Mesenchymal stem cell (in vitro differentiated cells and primary cell): ENCODE measurements at regions not wholly inside any gene's neighbourhood (a gene's known extent, or its start where the extent isn't known, plus 50 kb on each side); places are given as distances from the start of the nearest gene placed in this dataset.

Source experiments
- DNase-seq: peaks from one replicate; pipeline ENCODE4 v3.0.0-alpha.2; 2013
- H2AFZ ChIP-seq: one replicate; pipeline ENCODE4 v1.6.1; 2013; ENCODE audit warnings: low read depth, mild to moderate bottlenecking, control low read depth, inconsistent platforms, low read length, moderate library complexity
- H2AK5ac ChIP-seq: 2 replicates; pipeline ENCODE4 v1.6.1; 2013; ENCODE audit warnings: low read length, moderate library complexity, mild to moderate bottlenecking, inconsistent platforms; ENCODE audit not compliant: severe bottlenecking
- H2BK120ac ChIP-seq: one replicate; pipeline ENCODE4 v1.6.1; 2013; ENCODE audit warnings: low read depth, mild to moderate bottlenecking, inconsistent platforms, low read length, moderate library complexity
- H2BK12ac ChIP-seq, 2 experiments: one replicate each; pipeline ENCODE4 v1.6.1; 2013; ENCODE audit warnings: inconsistent platforms in 2 of 2, low read length in 2 of 2, mild to moderate bottlenecking in 2 of 2, moderate library complexity in 2 of 2, control low read depth in 1 of 2
- H2BK15ac ChIP-seq: one replicate; pipeline ENCODE4 v1.6.1; 2013; ENCODE audit warnings: mild to moderate bottlenecking, low read depth, inconsistent platforms; ENCODE audit not compliant: poor library complexity, severe bottlenecking
- H2BK5ac ChIP-seq: 2 replicates; pipeline ENCODE4 v1.6.1; 2013; ENCODE audit warnings: low read depth, mild to moderate bottlenecking, low read length, control low read depth, inconsistent platforms; ENCODE audit not compliant: poor library complexity, severe bottlenecking
- H3K14ac ChIP-seq, 2 experiments: one replicate each; pipeline ENCODE4 v1.6.1; 2013; ENCODE audit warnings: inconsistent platforms in 2 of 2, low read length in 2 of 2, control low read depth in 1 of 2, mild to moderate bottlenecking in 1 of 2, moderate library complexity in 1 of 2
- H3K18ac ChIP-seq, 2 experiments: one replicate each; pipeline ENCODE4 v1.6.1; 2013; ENCODE audit warnings: inconsistent platforms in 2 of 2, low read length in 2 of 2, control low read depth in 1 of 2, low read depth in 1 of 2, mild to moderate bottlenecking in 1 of 2
- H3K23ac ChIP-seq, 2 experiments: one replicate each; pipeline ENCODE4 v1.6.1; 2013; ENCODE audit warnings: inconsistent platforms in 2 of 2, low read length in 2 of 2, mild to moderate bottlenecking in 2 of 2, moderate library complexity in 2 of 2, control low read depth in 1 of 2
- H3K27ac ChIP-seq: 2 replicates; pipeline ENCODE4 v1.5.1; 2013; ENCODE audit warnings: mild to moderate bottlenecking, moderate library complexity, low read length, control low read depth, inconsistent platforms; ENCODE audit not compliant: poor library complexity, severe bottlenecking
- H3K27me3 ChIP-seq, 2 experiments: 2 replicates each; pipeline versions ENCODE4 v1.6.1 to v1.7.0; 2013; ENCODE audit warnings: low read length in 2 of 2, mild to moderate bottlenecking in 2 of 2, moderate library complexity in 2 of 2, control low read depth in 1 of 2, inconsistent platforms in 1 of 2; ENCODE audit not compliant: control insufficient read depth in 1 of 2, insufficient read depth in 1 of 2
- H3K36me3 ChIP-seq, 2 experiments: 2 replicates each; pipeline versions ENCODE4 v1.6.1 to v1.7.0; 2013; ENCODE audit warnings: low read length in 2 of 2, control low read depth in 1 of 2, inconsistent platforms in 1 of 2, low read depth in 1 of 2, mild to moderate bottlenecking in 1 of 2; ENCODE audit not compliant: insufficient read depth in 2 of 2, control insufficient read depth in 1 of 2
- H3K4ac ChIP-seq, 2 experiments: one replicate each; pipeline ENCODE4 v1.6.1; 2013; ENCODE audit warnings: inconsistent platforms in 2 of 2, low read length in 2 of 2, mild to moderate bottlenecking in 2 of 2, moderate library complexity in 2 of 2, control low read depth in 1 of 2, low read depth in 1 of 2
- H3K4me1 ChIP-seq: 2 replicates; pipeline ENCODE4 v1.6.1; 2013; ENCODE audit warnings: low read depth, low read length, control low read depth; ENCODE audit not compliant: control insufficient read depth, insufficient read depth
- H3K4me2 ChIP-seq: 2 replicates; pipeline ENCODE4 v1.6.1; 2013; ENCODE audit warnings: low read length, mild to moderate bottlenecking, inconsistent platforms; ENCODE audit not compliant: poor library complexity, severe bottlenecking
- H3K4me3 ChIP-seq, 2 experiments: 2 replicates each; pipeline versions ENCODE4 v1.5.1 to v1.7.0; 2013; ENCODE audit warnings: low read length in 2 of 2, mild to moderate bottlenecking in 2 of 2, control low read depth in 1 of 2, low read depth in 1 of 2; ENCODE audit not compliant: insufficient read depth in 1 of 2
- H3K79me1 ChIP-seq: replicated peaks from 2 replicates; pipeline ENCODE4 v1.6.1; 2013; ENCODE audit warnings: mild to moderate bottlenecking, control low read depth, low read length, inconsistent platforms; ENCODE audit not compliant: poor library complexity, severe bottlenecking
- H3K9ac ChIP-seq: 2 replicates; pipeline ENCODE4 v1.7.0; 2013; ENCODE audit warnings: mild to moderate bottlenecking, low read length, moderate library complexity
- H3K9me3 ChIP-seq: 2 replicates; pipeline ENCODE4 v1.7.0; 2013; ENCODE audit warnings: mild to moderate bottlenecking, low read length; ENCODE audit not compliant: control insufficient read depth
- H4K8ac ChIP-seq: one replicate; pipeline ENCODE4 v1.6.1; 2013; ENCODE audit warnings: inconsistent platforms, mild to moderate bottlenecking, low read length, moderate library complexity
- H4K91ac ChIP-seq: one replicate; pipeline ENCODE4 v1.6.1; 2013; ENCODE audit warnings: mild to moderate bottlenecking, low read length, inconsistent platforms
- WGBS: methylation state at CpG from one replicate; pipeline ENCODE4 v1.1.7; 2013; ENCODE audit warnings: mixed read lengths; 5-methylcytosine and 5-hydroxymethylcytosine counted together

- no peak overlapping the region for H2BK15ac ChIP-seq
- H3K36me3 ChIP-seq = no peaks in the 10 kb centered on the region
- no peak overlapping the region for H3K4me2 ChIP-seq
- H4K8ac ChIP-seq = no peak overlapping the region
- H3K27ac ChIP-seq = no peak overlapping the region
- no peak overlapping the region for H2AFZ ChIP-seq
- no peaks in the 10 kb centered on the region for H3K27me3 ChIP-seq
- H3K9ac ChIP-seq = no peak overlapping the region
- H3K4me1 ChIP-seq = no peaks in the 10 kb centered on the region
- H3K4me3 ChIP-seq = no peak overlapping the region
- H4K91ac ChIP-seq = no peak overlapping the region
- H3K79me1 ChIP-seq = no peaks in the 10 kb centered on the region
- no peak overlapping the region for H2BK120ac ChIP-seq
- no peak overlapping the region for H3K18ac ChIP-seq
- H2BK12ac ChIP-seq = no peak overlapping the region
- WGBS = no CpG with 5 or more reads among the region's 3 CpGs
- DNase-seq = no peak
- H3K9me3 ChIP-seq = no peaks in the 10 kb centered on the region
- no peak overlapping the region for H2AK5ac ChIP-seq
- H3K4ac ChIP-seq = no peak overlapping the region
- no peak overlapping the region for H3K14ac ChIP-seq
- no peak overlapping the region for H3K23ac ChIP-seq
- no peak overlapping the region for H2BK5ac ChIP-seq
Observed at GRCh38 chr2:139686205-139686604, 906.0 kb upstream of the NXPH2 start.

- H2BK5ac ChIP-seq = no peak overlapping the region
- H2BK15ac ChIP-seq = no peak overlapping the region
- no peak overlapping the region for H3K23ac ChIP-seq
- no peak overlapping the region for H2BK12ac ChIP-seq
- 72% methylated on average over 5 of the region's 5 CpGs for WGBS
- no peaks in the 10 kb centered on the region for H3K79me1 ChIP-seq
- H3K4ac ChIP-seq = no peak overlapping the region
- H3K27ac ChIP-seq = no peak overlapping the region
- H3K27me3 ChIP-seq = no peaks in the 10 kb centered on the region
- H3K4me3 ChIP-seq = no peak overlapping the region
- DNase-seq = no peak
- no peak overlapping the region for H3K18ac ChIP-seq
- H3K14ac ChIP-seq = no peak overlapping the region
- H2BK120ac ChIP-seq = no peak overlapping the region
- no peaks in the 10 kb centered on the region for H3K9me3 ChIP-seq
- no peak overlapping the region for H2AK5ac ChIP-seq
- no peaks in the 10 kb centered on the region for H3K4me1 ChIP-seq
- H4K8ac ChIP-seq = no peak overlapping the region
- no peak overlapping the region for H2AFZ ChIP-seq
- H3K9ac ChIP-seq = no peak overlapping the region
- no peak overlapping the region for H4K91ac ChIP-seq
- no peak overlapping the region for H3K4me2 ChIP-seq
- no peaks in the 10 kb centered on the region for H3K36me3 ChIP-seq
Observed at GRCh38 chr2:139685090-139685983, 905.1 kb upstream of the NXPH2 start.

GRCh38 chr2:139684286-139684860 lies 904.2 kb upstream of the NXPH2 start:
- Histone ChIP-seq H3K27ac (no peak overlapping the region), H2BK120ac (no peak overlapping the region), H2BK12ac (no peak overlapping the region), H3K79me1 (no peaks in the 10 kb centered on the region), H3K27me3 (no peaks in the 10 kb centered on the region), H2AK5ac (no peak overlapping the region), H2BK15ac (no peak overlapping the region), H3K23ac (no peak overlapping the region), H4K8ac (no peak overlapping the region), H2AFZ (no peak overlapping the region), H3K14ac (no peak overlapping the region), H3K4me1 (no peaks in the 10 kb centered on the region), H3K9me3 (no peaks in the 10 kb centered on the region), H4K91ac (no peak overlapping the region), H3K36me3 (no peaks in the 10 kb centered on the region), H3K4me3 (no peak overlapping the region), H3K4ac (no peak overlapping the region), H3K18ac (no peak overlapping the region), H2BK5ac (no peak overlapping the region), H3K9ac (no peak overlapping the region), H3K4me2 (no peak overlapping the region)
- WGBS = 72% methylated on average over 5 of the region's 5 CpGs
- no peak for DNase-seq

- no peaks in the 10 kb centered on the region for H3K27me3 ChIP-seq
- no peak overlapping the region for H3K4ac ChIP-seq
- H3K18ac ChIP-seq = no peak overlapping the region
- no peak overlapping the region for H3K4me2 ChIP-seq
- DNase-seq = no peak
- H2BK5ac ChIP-seq = no peak overlapping the region
- H3K14ac ChIP-seq = no peak overlapping the region
- H3K79me1 ChIP-seq = no peaks in the 10 kb centered on the region
- H4K8ac ChIP-seq = no peak overlapping the region
- no peak overlapping the region for H3K23ac ChIP-seq
- H2AK5ac ChIP-seq = no peak overlapping the region
- no peak overlapping the region for H3K27ac ChIP-seq
- peaks cover 4% of the 10 kb centered on the region for H3K9me3 ChIP-seq
- H3K9ac ChIP-seq = no peak overlapping the region
- H3K36me3 ChIP-seq = no peaks in the 10 kb centered on the region
- H2BK12ac ChIP-seq = no peak overlapping the region
- no peak overlapping the region for H4K91ac ChIP-seq
- H2BK15ac ChIP-seq = no peak overlapping the region
- no peak overlapping the region for H3K4me3 ChIP-seq
- H2AFZ ChIP-seq = no peak overlapping the region
- no peak overlapping the region for H2BK120ac ChIP-seq
- no peaks in the 10 kb centered on the region for H3K4me1 ChIP-seq
Observed at GRCh38 chr2:139674577-139674976, 894.4 kb upstream of the NXPH2 start.
